Vagina (tissue), 2 donors: ENCODE measurements at regions not wholly inside any gene's neighbourhood (a gene's known extent, or its start where the extent isn't known, plus 50 kb on each side); places are given as distances from the start of the nearest gene placed in this dataset.

Source experiments
- POLR2A ChIP-seq, 2 donors: fragments of 450-650 bp; IDR thresholded peaks; one replicate each; pipeline ENCODE4 v1.6.1; 2017; ENCODE audit warnings: antibody characterized with exemption in 2 of 2, mild to moderate bottlenecking in 2 of 2, moderate library complexity in 2 of 2
- TF ChIP-seq, protein P1 (sequence below), 3 experiments: fragments of 450-650 bp in 2 of 3; fragments of 200-600 bp in 1 of 3; sonication (generic) in 1 of 3; IDR thresholded peaks; one replicate each; pipeline ENCODE4 v1.5.1; 2017 to 2019; ENCODE audit warnings: antibody characterized with exemption in 3 of 3, mild to moderate bottlenecking in 2 of 3, moderate library complexity in 2 of 3

DNA sequence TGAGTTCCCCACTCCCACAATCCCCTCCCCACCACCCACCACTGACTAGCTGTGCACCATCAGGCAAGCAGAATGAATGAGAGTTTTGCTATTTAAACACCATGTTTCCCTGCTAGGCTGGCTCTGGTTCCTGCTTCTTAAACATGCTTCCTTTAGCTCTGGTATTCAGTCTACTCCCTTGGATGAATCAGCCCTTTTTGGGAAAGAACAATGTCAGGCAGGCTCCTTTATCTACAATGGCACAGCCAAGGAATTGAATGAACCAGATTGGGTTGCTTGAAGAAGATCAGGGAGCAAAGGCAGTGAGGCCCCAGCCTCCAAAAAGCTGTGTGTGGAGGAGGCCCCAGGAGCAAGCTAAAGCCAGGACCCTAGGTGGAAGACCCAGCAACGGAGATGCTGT lies 92.9 kb upstream of the ISX start:
- TF ChIP-seq, protein P1, sequence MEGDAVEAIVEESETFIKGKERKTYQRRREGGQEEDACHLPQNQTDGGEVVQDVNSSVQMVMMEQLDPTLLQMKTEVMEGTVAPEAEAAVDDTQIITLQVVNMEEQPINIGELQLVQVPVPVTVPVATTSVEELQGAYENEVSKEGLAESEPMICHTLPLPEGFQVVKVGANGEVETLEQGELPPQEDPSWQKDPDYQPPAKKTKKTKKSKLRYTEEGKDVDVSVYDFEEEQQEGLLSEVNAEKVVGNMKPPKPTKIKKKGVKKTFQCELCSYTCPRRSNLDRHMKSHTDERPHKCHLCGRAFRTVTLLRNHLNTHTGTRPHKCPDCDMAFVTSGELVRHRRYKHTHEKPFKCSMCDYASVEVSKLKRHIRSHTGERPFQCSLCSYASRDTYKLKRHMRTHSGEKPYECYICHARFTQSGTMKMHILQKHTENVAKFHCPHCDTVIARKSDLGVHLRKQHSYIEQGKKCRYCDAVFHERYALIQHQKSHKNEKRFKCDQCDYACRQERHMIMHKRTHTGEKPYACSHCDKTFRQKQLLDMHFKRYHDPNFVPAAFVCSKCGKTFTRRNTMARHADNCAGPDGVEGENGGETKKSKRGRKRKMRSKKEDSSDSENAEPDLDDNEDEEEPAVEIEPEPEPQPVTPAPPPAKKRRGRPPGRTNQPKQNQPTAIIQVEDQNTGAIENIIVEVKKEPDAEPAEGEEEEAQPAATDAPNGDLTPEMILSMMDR (IDR thresholded peaks at IDR 0.05) = no peak
- no peak for TF ChIP-seq POLR2A (IDR thresholded peaks at IDR 0.05)
